Testis (tissue), 2 donors: ENCODE measurements at regions not wholly inside any gene's neighbourhood (a gene's known extent, or its start where the extent isn't known, plus 50 kb on each side); places are given as distances from the start of the nearest gene placed in this dataset.

Experiments used
- DNase-seq: peaks from one replicate; pipeline ENCODE4 v3.0.0-alpha.2; 2019
- H3K27ac ChIP-seq, 2 donors: fragments of 200-600 bp; sonication (generic); one replicate each; pipeline ENCODE4 v1.5.1; 2019
- H3K27me3 ChIP-seq: fragments of 200-600 bp; sonication (generic); one replicate; pipeline ENCODE4 v1.5.1; 2019
- H3K36me3 ChIP-seq: fragments of 200-600 bp; sonication (generic); one replicate; pipeline ENCODE4 v1.5.1; 2017; ENCODE audit warnings: low read depth; ENCODE audit errors: missing control alignments
- H3K4me1 ChIP-seq: fragments of 200-600 bp; sonication (generic); one replicate; pipeline ENCODE4 v1.5.1; 2019
- H3K4me3 ChIP-seq, 2 donors: fragments of 200-600 bp; sonication (generic); one replicate each; pipeline ENCODE4 v1.5.1; 2017 to 2019
- H3K9me3 ChIP-seq: fragments of 200-600 bp; sonication (generic); one replicate; pipeline ENCODE4 v1.5.1; 2017
- POLR2A ChIP-seq: fragments of 450-650 bp; IDR thresholded peaks from one replicate; pipeline ENCODE4 v1.6.1; 2017; ENCODE audit warnings: antibody characterized with exemption, mild to moderate bottlenecking, moderate library complexity
- WGBS, 2 donors: methylation state at CpG; one replicate each; pipeline ENCODE4 v1.1.5; 2018; 5-methylcytosine and 5-hydroxymethylcytosine counted together
- intact Hi-C: fragments of 100-400 bp; cut with DNase I; formaldehyde crosslinking; loops from one replicate; pipeline ENCODE4 v1.15.1; 2023; ENCODE audit warnings: low total_unique reads
- TF ChIP-seq, protein P1 (sequence below), 3 experiments: fragments of 450-650 bp in 2 of 3; fragments of 200-600 bp in 1 of 3; sonication (generic) in 1 of 3; IDR thresholded peaks; one replicate each; pipeline ENCODE4 v1.5.1; 2016 to 2019; ENCODE audit warnings: antibody characterized with exemption in 3 of 3, mild to moderate bottlenecking in 2 of 3, moderate library complexity in 1 of 3

DNA sequence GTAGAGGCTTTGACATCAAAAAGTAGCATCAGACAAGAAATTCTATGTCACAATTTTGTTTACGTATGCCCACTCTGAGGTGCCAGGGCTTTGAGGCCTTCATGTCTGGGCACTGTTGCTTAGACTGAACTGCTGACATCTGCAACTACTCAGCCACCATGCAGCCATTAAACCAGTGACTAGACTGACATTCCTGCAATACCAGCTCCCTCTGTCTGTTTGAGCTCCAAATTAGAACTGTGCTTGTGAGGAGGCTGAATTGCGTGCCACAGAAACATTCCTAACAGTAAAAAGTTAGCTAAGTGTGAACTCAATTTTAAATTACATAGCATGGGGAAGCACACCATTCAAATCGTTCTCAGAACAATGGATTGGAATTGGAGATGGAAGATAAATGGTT, 163.2 kb downstream of the INSIG2 start:
- no peaks in the 10 kb centered on the region for H3K9me3 ChIP-seq
- H3K4me1 ChIP-seq: no peaks in the 10 kb centered on the region
- H3K36me3 ChIP-seq: no peaks in the 10 kb centered on the region
- no peak overlapping the region for H3K4me3 ChIP-seq
- no peak for DNase-seq
- intact Hi-C loops: no loop called here
- no peaks in the 10 kb centered on the region for H3K27me3 ChIP-seq
- H3K27ac ChIP-seq: no peak overlapping the region
- TF ChIP-seq, protein P1, sequence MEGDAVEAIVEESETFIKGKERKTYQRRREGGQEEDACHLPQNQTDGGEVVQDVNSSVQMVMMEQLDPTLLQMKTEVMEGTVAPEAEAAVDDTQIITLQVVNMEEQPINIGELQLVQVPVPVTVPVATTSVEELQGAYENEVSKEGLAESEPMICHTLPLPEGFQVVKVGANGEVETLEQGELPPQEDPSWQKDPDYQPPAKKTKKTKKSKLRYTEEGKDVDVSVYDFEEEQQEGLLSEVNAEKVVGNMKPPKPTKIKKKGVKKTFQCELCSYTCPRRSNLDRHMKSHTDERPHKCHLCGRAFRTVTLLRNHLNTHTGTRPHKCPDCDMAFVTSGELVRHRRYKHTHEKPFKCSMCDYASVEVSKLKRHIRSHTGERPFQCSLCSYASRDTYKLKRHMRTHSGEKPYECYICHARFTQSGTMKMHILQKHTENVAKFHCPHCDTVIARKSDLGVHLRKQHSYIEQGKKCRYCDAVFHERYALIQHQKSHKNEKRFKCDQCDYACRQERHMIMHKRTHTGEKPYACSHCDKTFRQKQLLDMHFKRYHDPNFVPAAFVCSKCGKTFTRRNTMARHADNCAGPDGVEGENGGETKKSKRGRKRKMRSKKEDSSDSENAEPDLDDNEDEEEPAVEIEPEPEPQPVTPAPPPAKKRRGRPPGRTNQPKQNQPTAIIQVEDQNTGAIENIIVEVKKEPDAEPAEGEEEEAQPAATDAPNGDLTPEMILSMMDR (IDR thresholded peaks at IDR 0.05): no peak
- TF ChIP-seq POLR2A: no peak
- WGBS, 2 donors: 74 to 76% methylated on average over 3 of the region's 3 CpGs

DNA sequence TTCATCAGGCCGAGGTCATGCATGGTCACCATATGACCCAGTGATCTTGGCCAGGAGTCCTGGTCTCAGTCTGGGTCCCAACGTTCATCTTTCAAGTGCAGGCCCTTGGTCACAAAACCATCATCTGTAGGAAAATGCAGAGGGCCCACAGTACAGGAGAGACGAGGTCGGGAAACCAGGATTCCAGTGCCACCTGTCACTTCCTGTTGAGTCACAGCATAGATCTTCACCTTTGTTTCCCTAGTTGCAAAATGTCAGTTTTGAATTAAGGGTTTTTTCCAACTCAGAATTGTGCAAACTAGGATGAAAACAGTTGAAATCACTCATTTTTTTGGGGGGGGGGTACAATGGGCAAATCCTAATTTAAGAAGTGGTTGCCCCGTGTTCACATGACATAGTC, 162.2 kb downstream of the INSIG2 start:
- Histone ChIP-seq H3K36me3 (no peaks in the 10 kb centered on the region), H3K4me3 (no peak overlapping the region), H3K27me3 (no peaks in the 10 kb centered on the region), H3K4me1 (no peaks in the 10 kb centered on the region), H3K27ac (no peak overlapping the region), H3K9me3 (no peaks in the 10 kb centered on the region)
- no peak for DNase-seq
- TF ChIP-seq, protein P1 (IDR thresholded peaks at IDR 0.05): no peak
- TF ChIP-seq POLR2A: no peak
- WGBS, 2 donors: 77 to 80% methylated on average over 5 of the region's 5 CpGs
- intact Hi-C loops: no loop called here

DNA sequence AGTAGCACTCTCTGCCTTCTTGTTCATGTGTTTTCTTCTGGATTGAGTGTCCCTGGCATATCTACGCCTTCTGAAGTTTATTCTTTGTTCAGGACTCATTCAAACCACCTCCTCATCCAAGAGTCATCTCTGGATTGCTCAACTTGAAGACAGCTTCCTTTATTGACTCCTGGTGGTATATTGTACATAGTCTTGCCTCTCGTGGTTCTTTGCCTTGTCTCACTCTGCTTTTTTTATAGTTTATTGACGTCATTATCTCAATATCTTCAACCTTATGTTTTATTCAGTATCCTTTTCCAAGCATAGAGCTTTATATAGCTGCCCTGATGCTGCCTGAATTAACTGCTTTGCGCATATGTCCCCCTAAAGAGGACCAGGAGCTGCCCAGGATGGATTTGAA, 161.7 kb downstream of the INSIG2 start:
- H3K9me3 ChIP-seq: no peaks in the 10 kb centered on the region
- no peak overlapping the region for H3K27ac ChIP-seq
- no peaks in the 10 kb centered on the region for H3K27me3 ChIP-seq
- intact Hi-C loops: no loop called here
- WGBS, 2 donors: 54 to 63% methylated on average over 4 of the region's 4 CpGs
- no peak for DNase-seq
- H3K4me3 ChIP-seq: no peak overlapping the region
- no peaks in the 10 kb centered on the region for H3K4me1 ChIP-seq
- TF ChIP-seq, protein P1 (IDR thresholded peaks at IDR 0.05): no peak
- H3K36me3 ChIP-seq: no peaks in the 10 kb centered on the region

DNA sequence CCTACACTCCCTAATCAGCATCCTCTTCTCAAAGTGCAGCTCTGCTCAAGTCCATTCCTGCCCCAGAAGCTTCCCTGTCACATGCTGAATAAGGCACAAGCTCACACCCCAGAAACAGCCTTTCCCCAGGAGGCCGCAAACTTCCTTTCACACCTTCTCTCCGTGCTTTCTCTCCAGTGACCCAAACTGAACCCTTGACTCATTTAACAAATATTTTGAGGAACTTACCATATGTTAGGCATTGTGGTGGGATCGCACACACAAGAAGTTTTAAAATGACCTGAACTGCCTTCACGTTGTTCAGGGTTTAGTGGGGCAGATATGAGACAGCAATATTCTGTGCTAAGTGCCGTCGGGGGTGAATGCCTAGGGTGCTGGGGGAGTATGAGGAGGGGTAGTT, 161.3 kb downstream of the INSIG2 start:
- Histone ChIP-seq H3K27ac (no peak overlapping the region), H3K27me3 (no peaks in the 10 kb centered on the region), H3K4me3 (no peak overlapping the region), H3K4me1 (no peaks in the 10 kb centered on the region), H3K36me3 (no peaks in the 10 kb centered on the region), H3K9me3 (no peaks in the 10 kb centered on the region)
- no peak for DNase-seq
- TF ChIP-seq POLR2A: no peak
- TF ChIP-seq, protein P1 (IDR thresholded peaks at IDR 0.05): no peak
- WGBS, 2 donors: 61 to 77% methylated on average over 6 of the region's 6 CpGs
- intact Hi-C loops: no loop called here

DNA sequence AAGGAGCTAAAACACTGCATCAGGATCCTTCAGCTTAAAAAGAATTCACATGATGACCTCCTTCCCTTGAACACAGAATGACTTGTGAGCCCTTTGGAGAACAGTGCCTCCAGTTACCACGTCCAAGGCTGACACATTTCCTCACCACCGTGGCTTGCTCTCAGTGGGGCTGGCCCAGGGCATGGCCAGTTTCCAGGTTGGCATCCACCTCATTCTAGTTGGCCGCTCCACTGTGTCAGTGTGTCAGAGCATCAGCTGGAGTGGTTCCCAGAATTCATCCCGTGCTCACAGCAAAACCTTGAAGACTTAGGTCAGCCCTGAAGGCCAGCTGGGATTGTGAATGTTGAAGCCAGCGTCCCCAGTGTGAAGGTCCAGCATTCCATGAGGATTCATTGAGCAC, 158.5 kb downstream of the INSIG2 start:
- WGBS, 2 donors: 57 to 68% methylated on average over 5 of the region's 5 CpGs
- intact Hi-C loops: no loop called here

More for the DNA sequence above, 158.5 kb downstream of the INSIG2 start:
- no peak overlapping the region for H3K4me3 ChIP-seq
- TF ChIP-seq, protein P1 (IDR thresholded peaks at IDR 0.05): no peak
- TF ChIP-seq POLR2A: no peak
- no peaks in the 10 kb centered on the region for H3K4me1 ChIP-seq
- H3K27me3 ChIP-seq: no peaks in the 10 kb centered on the region
- no peak overlapping the region for H3K27ac ChIP-seq
- DNase-seq: peak; percentile 54
- no peaks in the 10 kb centered on the region for H3K36me3 ChIP-seq
- H3K9me3 ChIP-seq: no peaks in the 10 kb centered on the region
